ENCODE measurements at regions not wholly inside any gene's neighbourhood (a gene's known extent, or its start where the extent isn't known, plus 50 kb on each side); places are given as distances from the start of the nearest gene placed in this dataset.
A peak's percentile ranks its signal among the peaks of the same experiment; 100 is the strongest.

DNA sequence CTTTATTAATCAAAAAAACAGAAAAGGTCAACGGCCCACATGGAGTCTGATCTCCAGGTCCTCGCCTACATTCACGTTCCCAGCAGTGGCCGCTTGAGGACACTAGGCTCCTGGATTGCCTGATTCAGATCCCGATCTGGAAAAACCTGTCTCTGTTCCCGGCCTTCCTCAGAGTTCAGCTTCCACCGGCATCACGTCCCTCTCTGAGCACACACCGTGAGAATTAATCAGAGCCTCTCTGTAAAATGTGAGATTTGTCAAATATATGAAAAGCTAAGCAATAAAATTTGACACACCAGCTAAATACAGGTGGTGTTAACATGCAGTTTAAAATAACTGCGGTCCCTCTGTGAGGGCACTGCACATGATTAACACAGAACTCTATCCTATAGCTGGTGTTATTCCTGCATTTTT is 122.8 kb upstream of the COL21A1 start (continued):
- TF ChIP-seq ZNF263 (CRISPR knock-in tag; IDR thresholded peaks at IDR 0.05) (peak; percentile 24; the same call in 1 of the 2 replicates), ZNF780A (CRISPR knock-in tag; IDR thresholded peaks at IDR 0.05) (no peak), ZFYVE20 (CRISPR knock-in tag; IDR thresholded peaks at IDR 0.05; ENCODE audit: borderline replicate concordance, low read depth) (no peak), REL (CRISPR knock-in tag; conservative IDR thresholded peaks at IDR 0.05) (no peak), POGZ (CRISPR knock-in tag; IDR thresholded peaks at IDR 0.05) (peak; percentile 66), ZNF17 (CRISPR knock-in tag; IDR thresholded peaks at IDR 0.05) (no peak), ZNF10 (CRISPR knock-in tag; IDR thresholded peaks at IDR 0.05; ENCODE audit: borderline replicate concordance, low read depth) (no peak), GABPB1 (CRISPR knock-in tag; IDR thresholded peaks at IDR 0.05) (no peak; the same call in 1 of the 2 replicates), ZNF570 (CRISPR knock-in tag; IDR thresholded peaks at IDR 0.05; ENCODE audit: borderline replicate concordance) (no peak), GATAD1 (CRISPR knock-in tag; IDR thresholded peaks at IDR 0.05) (peak; percentile 39; the same call in 1 of the 2 replicates), POLR2AphosphoS5 (IDR thresholded peaks at IDR 0.05; ENCODE audit: low read depth, low read length) (no peak), HNRNPUL1 (IDR thresholded peaks at IDR 0.05; ENCODE audit: low read depth, low read length) (no peak)
- TF ChIP-seq, protein P1, sequence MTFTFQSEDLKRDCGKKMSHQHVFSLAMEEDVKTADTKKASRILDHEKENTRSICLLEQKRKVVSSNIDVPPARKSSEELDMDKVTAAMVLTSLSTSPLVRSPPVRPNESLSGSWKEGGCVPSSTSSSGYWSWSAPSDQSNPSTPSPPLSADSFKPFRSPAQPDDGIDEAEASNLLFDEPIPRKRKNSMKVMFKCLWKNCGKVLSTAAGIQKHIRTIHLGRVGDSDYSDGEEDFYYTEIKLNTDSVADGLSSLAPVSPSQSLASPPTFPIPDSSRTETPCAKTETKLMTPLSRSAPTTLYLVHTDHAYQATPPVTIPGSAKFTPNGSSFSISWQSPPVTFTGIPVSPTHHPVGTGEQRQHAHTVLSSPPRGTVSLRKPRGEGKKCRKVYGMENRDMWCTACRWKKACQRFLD (CRISPR knock-in tag; IDR thresholded peaks at IDR 0.05; ENCODE audit: borderline replicate concordance): no peak
- TF ChIP-seq, protein P2, sequence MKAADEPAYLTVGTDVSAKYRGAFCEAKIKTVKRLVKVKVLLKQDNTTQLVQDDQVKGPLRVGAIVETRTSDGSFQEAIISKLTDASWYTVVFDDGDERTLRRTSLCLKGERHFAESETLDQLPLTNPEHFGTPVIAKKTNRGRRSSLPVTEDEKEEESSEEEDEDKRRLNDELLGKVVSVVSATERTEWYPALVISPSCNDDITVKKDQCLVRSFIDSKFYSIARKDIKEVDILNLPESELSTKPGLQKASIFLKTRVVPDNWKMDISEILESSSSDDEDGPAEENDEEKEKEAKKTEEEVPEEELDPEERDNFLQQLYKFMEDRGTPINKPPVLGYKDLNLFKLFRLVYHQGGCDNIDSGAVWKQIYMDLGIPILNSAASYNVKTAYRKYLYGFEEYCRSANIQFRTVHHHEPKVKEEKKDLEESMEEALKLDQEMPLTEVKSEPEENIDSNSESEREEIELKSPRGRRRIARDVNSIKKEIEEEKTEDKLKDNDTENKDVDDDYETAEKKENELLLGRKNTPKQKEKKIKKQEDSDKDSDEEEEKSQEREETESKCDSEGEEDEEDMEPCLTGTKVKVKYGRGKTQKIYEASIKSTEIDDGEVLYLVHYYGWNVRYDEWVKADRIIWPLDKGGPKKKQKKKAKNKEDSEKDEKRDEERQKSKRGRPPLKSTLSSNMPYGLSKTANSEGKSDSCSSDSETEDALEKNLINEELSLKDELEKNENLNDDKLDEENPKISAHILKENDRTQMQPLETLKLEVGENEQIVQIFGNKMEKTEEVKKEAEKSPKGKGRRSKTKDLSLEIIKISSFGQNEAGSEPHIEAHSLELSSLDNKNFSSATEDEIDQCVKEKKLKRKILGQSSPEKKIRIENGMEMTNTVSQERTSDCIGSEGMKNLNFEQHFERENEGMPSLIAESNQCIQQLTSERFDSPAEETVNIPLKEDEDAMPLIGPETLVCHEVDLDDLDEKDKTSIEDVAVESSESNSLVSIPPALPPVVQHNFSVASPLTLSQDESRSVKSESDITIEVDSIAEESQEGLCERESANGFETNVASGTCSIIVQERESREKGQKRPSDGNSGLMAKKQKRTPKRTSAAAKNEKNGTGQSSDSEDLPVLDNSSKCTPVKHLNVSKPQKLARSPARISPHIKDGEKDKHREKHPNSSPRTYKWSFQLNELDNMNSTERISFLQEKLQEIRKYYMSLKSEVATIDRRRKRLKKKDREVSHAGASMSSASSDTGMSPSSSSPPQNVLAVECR (CRISPR knock-in tag; IDR thresholded peaks at IDR 0.05; ENCODE audit: borderline replicate concordance): no peak; the same call in 1 of the 2 replicates
- TF ChIP-seq, protein P3, sequence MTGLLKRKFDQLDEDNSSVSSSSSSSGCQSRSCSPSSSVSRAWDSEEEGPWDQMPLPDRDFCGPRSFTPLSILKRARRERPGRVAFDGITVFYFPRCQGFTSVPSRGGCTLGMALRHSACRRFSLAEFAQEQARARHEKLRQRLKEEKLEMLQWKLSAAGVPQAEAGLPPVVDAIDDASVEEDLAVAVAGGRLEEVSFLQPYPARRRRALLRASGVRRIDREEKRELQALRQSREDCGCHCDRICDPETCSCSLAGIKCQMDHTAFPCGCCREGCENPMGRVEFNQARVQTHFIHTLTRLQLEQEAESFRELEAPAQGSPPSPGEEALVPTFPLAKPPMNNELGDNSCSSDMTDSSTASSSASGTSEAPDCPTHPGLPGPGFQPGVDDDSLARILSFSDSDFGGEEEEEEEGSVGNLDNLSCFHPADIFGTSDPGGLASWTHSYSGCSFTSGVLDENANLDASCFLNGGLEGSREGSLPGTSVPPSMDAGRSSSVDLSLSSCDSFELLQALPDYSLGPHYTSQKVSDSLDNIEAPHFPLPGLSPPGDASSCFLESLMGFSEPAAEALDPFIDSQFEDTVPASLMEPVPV (CRISPR knock-in tag; IDR thresholded peaks at IDR 0.05): no peak
- TF ChIP-seq, protein P4, sequence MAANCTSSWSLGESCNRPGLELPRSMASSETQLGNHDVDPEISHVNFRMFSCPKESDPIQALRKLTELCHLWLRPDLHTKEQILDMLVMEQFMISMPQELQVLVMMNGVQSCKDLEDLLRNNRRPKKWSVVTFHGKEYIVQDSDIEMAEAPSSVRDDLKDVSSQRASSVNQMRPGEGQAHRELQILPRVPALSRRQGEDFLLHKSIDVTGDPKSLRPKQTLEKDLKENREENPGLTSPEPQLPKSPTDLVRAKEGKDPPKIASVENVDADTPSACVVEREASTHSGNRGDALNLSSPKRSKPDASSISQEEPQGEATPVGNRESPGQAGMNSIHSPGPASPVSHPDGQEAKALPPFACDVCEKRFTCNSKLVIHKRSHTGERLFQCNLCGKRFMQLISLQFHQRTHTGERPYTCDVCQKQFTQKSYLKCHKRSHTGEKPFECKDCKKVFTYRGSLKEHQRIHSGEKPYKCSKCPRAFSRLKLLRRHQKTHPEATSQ (CRISPR knock-in tag; IDR thresholded peaks at IDR 0.05; ENCODE audit: borderline replicate concordance): no peak
- TF ChIP-seq, protein P5, sequence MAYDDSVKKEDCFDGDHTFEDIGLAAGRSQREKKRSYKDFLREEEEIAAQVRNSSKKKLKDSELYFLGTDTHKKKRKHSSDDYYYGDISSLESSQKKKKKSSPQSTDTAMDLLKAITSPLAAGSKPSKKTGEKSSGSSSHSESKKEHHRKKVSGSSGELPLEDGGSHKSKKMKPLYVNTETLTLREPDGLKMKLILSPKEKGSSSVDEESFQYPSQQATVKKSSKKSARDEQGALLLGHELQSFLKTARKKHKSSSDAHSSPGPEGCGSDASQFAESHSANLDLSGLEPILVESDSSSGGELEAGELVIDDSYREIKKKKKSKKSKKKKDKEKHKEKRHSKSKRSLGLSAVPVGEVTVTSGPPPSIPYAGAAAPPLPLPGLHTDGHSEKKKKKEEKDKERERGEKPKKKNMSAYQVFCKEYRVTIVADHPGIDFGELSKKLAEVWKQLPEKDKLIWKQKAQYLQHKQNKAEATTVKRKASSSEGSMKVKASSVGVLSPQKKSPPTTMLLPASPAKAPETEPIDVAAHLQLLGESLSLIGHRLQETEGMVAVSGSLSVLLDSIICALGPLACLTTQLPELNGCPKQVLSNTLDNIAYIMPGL (CRISPR knock-in tag; IDR thresholded peaks at IDR 0.05; ENCODE audit: borderline replicate concordance in 1 of 2, low read depth in 1 of 2): peak; percentile 65 to 83; a peak in 3 of 4 replicates
- TF ChIP-seq, protein P6, sequence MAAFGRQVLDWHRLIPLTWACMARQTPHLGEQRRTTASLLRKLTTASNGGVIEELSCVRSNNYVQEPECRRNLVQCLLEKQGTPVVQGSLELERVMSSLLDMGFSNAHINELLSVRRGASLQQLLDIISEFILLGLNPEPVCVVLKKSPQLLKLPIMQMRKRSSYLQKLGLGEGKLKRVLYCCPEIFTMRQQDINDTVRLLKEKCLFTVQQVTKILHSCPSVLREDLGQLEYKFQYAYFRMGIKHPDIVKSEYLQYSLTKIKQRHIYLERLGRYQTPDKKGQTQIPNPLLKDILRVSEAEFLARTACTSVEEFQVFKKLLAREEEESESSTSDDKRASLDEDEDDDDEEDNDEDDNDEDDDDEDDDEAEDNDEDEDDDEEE (CRISPR knock-in tag; IDR thresholded peaks at IDR 0.05): no peak

Data from HepG2 (cell line).